H9 (cell line): ENCODE measurements at regions not wholly inside any gene's neighbourhood (a gene's known extent, or its start where the extent isn't known, plus 50 kb on each side); places are given as distances from the start of the nearest gene placed in this dataset.

Source experiments
- DNase-seq: peaks from one replicate; pipeline ENCODE4 v3.0.0-alpha.2; 2017
- H2AFZ ChIP-seq: one replicate; pipeline ENCODE4 v1.6.1; 2013; ENCODE audit warnings: mild to moderate bottlenecking, low read length, control low read depth, moderate library complexity
- H2AK5ac ChIP-seq: 2 replicates; pipeline ENCODE4 v1.6.1; 2013; ENCODE audit warnings: low read length, control low read depth, mixed read lengths; ENCODE audit not compliant: insufficient read length
- H2BK120ac ChIP-seq: one replicate; pipeline ENCODE4 v1.6.1; 2013; ENCODE audit warnings: low read depth, mild to moderate bottlenecking, low read length, control low read depth, inconsistent platforms; ENCODE audit not compliant: poor library complexity, severe bottlenecking
- H2BK12ac ChIP-seq: 2 replicates; pipeline ENCODE4 v1.6.1; 2013; ENCODE audit warnings: low read length, control low read depth, mixed read lengths, low read depth; ENCODE audit not compliant: insufficient read length
- H2BK15ac ChIP-seq: 2 replicates; pipeline ENCODE4 v1.6.1; 2013; ENCODE audit warnings: low read depth, low read length, control low read depth
- H2BK20ac ChIP-seq: one replicate; pipeline ENCODE4 v1.6.1; 2013; ENCODE audit warnings: low read depth, mild to moderate bottlenecking, low read length, control low read depth, inconsistent platforms; ENCODE audit not compliant: poor library complexity, severe bottlenecking
- H2BK5ac ChIP-seq: 2 replicates; pipeline ENCODE4 v1.6.1; 2013; ENCODE audit warnings: low read length, control low read depth, mixed read lengths; ENCODE audit not compliant: insufficient read length
- H3K14ac ChIP-seq: 2 replicates; pipeline ENCODE4 v1.6.1; 2013; ENCODE audit warnings: low read length, control low read depth; ENCODE audit not compliant: insufficient read depth
- H3K18ac ChIP-seq: 2 replicates; pipeline ENCODE4 v1.6.1; 2013; ENCODE audit warnings: low read depth, mild to moderate bottlenecking, mixed read lengths, low read length, control low read depth; ENCODE audit not compliant: insufficient read length
- H3K23ac ChIP-seq: 2 replicates; pipeline ENCODE4 v1.6.1; 2013; ENCODE audit warnings: low read length, control low read depth, mixed read lengths, low read depth; ENCODE audit not compliant: insufficient read length
- H3K23me2 ChIP-seq: 2 replicates; pipeline ENCODE4 v1.6.1; 2013; ENCODE audit warnings: low read depth, mild to moderate bottlenecking, mixed read lengths, low read length, control low read depth; ENCODE audit not compliant: insufficient read length, poor library complexity, severe bottlenecking
- H3K27ac ChIP-seq: 2 replicates; pipeline ENCODE4 v1.5.1; 2013; ENCODE audit warnings: low read length, control low read depth, mixed read lengths, low read depth; ENCODE audit not compliant: insufficient read length
- H3K27me3 ChIP-seq: 2 replicates; pipeline ENCODE4 v1.6.1; 2013; ENCODE audit warnings: low read length, control low read depth, inconsistent platforms; ENCODE audit not compliant: insufficient read depth
- H3K4ac ChIP-seq: 2 replicates; pipeline ENCODE4 v1.6.1; 2013; ENCODE audit warnings: low read depth, mild to moderate bottlenecking, control low read depth, inconsistent platforms, low read length, moderate library complexity
- H3K4me1 ChIP-seq: 2 replicates; pipeline ENCODE4 v1.6.1; 2013; ENCODE audit warnings: low read length, control low read depth, inconsistent platforms; ENCODE audit not compliant: insufficient read depth
- H3K4me2 ChIP-seq: 2 replicates; pipeline ENCODE4 v1.6.1; 2013; ENCODE audit warnings: low read length, control low read depth, mixed read lengths; ENCODE audit not compliant: insufficient read length, insufficient read depth
- H3K56ac ChIP-seq: 2 replicates; pipeline ENCODE4 v1.6.1; 2013; ENCODE audit warnings: low read depth, mild to moderate bottlenecking, mixed read lengths, low read length, control low read depth; ENCODE audit not compliant: insufficient read length
- H3K79me1 ChIP-seq: 2 replicates; pipeline ENCODE4 v1.6.1; 2013; ENCODE audit warnings: low read depth, mild to moderate bottlenecking, moderate library complexity, low read length, control low read depth, inconsistent platforms; ENCODE audit not compliant: insufficient read depth, poor library complexity, severe bottlenecking
- H3K79me2 ChIP-seq: 2 replicates; pipeline ENCODE4 v1.6.1; 2013; ENCODE audit warnings: low read length, control low read depth, inconsistent platforms; ENCODE audit not compliant: insufficient read depth
- H3K9ac ChIP-seq: 2 replicates; pipeline ENCODE4 v1.6.1; 2013; ENCODE audit warnings: low read length, control low read depth, mixed read lengths; ENCODE audit not compliant: insufficient read length; ENCODE audit errors: extremely low read depth
- H3K9me3 ChIP-seq: one replicate; pipeline ENCODE4 v1.6.1; 2013; ENCODE audit warnings: low read depth, low read length, inconsistent platforms; ENCODE audit not compliant: control insufficient read depth
- H3T11ph ChIP-seq: one replicate; pipeline ENCODE4 v1.6.1; 2013; ENCODE audit warnings: mild to moderate bottlenecking, low read length, control low read depth, inconsistent platforms
- H4K20me1 ChIP-seq: one replicate; pipeline ENCODE4 v1.6.1; 2013; ENCODE audit not compliant: control insufficient read depth, insufficient read length, insufficient read depth
- H4K5ac ChIP-seq: 2 replicates; pipeline ENCODE4 v1.6.1; 2013; ENCODE audit warnings: low read depth, mild to moderate bottlenecking, mixed read lengths, low read length, control low read depth; ENCODE audit not compliant: insufficient read length
- H4K8ac ChIP-seq: replicated peaks from 2 replicates; pipeline ENCODE4 v1.6.1; 2013; ENCODE audit warnings: low read length, control low read depth, mixed read lengths, low read depth; ENCODE audit not compliant: insufficient read length
- H4K91ac ChIP-seq: 2 replicates; pipeline ENCODE4 v1.6.1; 2013; ENCODE audit warnings: low read depth, mild to moderate bottlenecking, moderate library complexity, mixed read lengths, low read length, control low read depth; ENCODE audit not compliant: insufficient read length
- H3K27ac Mint-ChIP-seq, 3 experiments: 2 replicates in 2 of 3; 3 replicates in 1 of 3; pipeline ENCODE4 v1.8.0; 2020 to 2021; ENCODE audit warnings: mixed read lengths in 3 of 3, mild to moderate bottlenecking in 1 of 3, moderate library complexity in 1 of 3
- H3K27me3 Mint-ChIP-seq: 2 replicates; pipeline ENCODE4 v1.8.0; 2021; ENCODE audit warnings: low read depth, mild to moderate bottlenecking, moderate library complexity, mixed read lengths
- H3K36me3 Mint-ChIP-seq, 3 experiments: 2 replicates in 2 of 3; 3 replicates in 1 of 3; pipeline ENCODE4 v1.8.0; 2020 to 2021; ENCODE audit warnings: low read depth in 3 of 3, mixed read lengths in 3 of 3; ENCODE audit not compliant: insufficient read depth in 1 of 3
- H3K4me1 Mint-ChIP-seq, 2 experiments: 2 replicates each; pipeline ENCODE4 v1.8.0; 2020; ENCODE audit warnings: mixed read lengths in 2 of 2
- H3K4me3 Mint-ChIP-seq, 2 experiments: 2 replicates in 1 of 2; 3 replicates in 1 of 2; pipeline ENCODE4 v1.8.0; 2020 to 2021; ENCODE audit warnings: mild to moderate bottlenecking in 2 of 2, mixed read lengths in 2 of 2, moderate library complexity in 1 of 2
- H3K9me3 Mint-ChIP-seq, 2 experiments: 2 replicates in 1 of 2; 3 replicates in 1 of 2; pipeline ENCODE4 v1.8.0; 2020; ENCODE audit warnings: mild to moderate bottlenecking in 2 of 2, mixed read lengths in 2 of 2, moderate library complexity in 1 of 2
- WGBS: extraction: QIAGEN DNeasy Blood & Tissue Kit; methylation state at CpG from one replicate; pipeline ENCODE4 v1.1.7; 2013; ENCODE audit warnings: missing lambda C conversion rate, low lambda C conversion rate, mixed read lengths; ENCODE audit not compliant: insufficient read length; ENCODE audit errors: extremely low coverage; 5-methylcytosine and 5-hydroxymethylcytosine counted together
- TF ChIP-seq, protein P1 (sequence below): fragments of 200-600 bp; sonication (generic); conservative IDR thresholded peaks from 3 replicates; pipeline ENCODE4 v1.8.0; 2021; ENCODE audit warnings: antibody characterized with exemption, mild to moderate bottlenecking

GRCh38 chr15:39455471-39455991, 125.3 kb upstream of the THBS1 start:
- Histone ChIP-seq H3K18ac (no peak overlapping the region), H4K8ac (no peak overlapping the region), H3K27me3 (no peaks in the 10 kb centered on the region), H3K23me2 (no peaks in the 10 kb centered on the region), H3K9ac (no peak overlapping the region), H3K4me2 (no peak overlapping the region), H2BK20ac (no peak overlapping the region), H4K20me1 (no peaks in the 10 kb centered on the region), H2AK5ac (no peak overlapping the region), H3K27ac (no peak overlapping the region), H3K56ac (no peak overlapping the region), H2BK120ac (no peak overlapping the region), H2BK12ac (no peak overlapping the region), H3K79me2 (no peaks in the 10 kb centered on the region), H4K91ac (no peak overlapping the region), H2BK15ac (0 out of 2 replicates have a peak overlapping the region, but pooled peaks have one; percentile 55), H3T11ph (no peak overlapping the region), H3K23ac (no peak overlapping the region), H4K5ac (no peak overlapping the region), H3K4me1 (no peaks in the 10 kb centered on the region), H2AFZ (no peak overlapping the region), H2BK5ac (no peak overlapping the region), H3K79me1 (no peaks in the 10 kb centered on the region), H3K9me3 (no peaks in the 10 kb centered on the region), H3K4ac (no peak overlapping the region), H3K14ac (no peak overlapping the region)
- TF ChIP-seq, protein P1, sequence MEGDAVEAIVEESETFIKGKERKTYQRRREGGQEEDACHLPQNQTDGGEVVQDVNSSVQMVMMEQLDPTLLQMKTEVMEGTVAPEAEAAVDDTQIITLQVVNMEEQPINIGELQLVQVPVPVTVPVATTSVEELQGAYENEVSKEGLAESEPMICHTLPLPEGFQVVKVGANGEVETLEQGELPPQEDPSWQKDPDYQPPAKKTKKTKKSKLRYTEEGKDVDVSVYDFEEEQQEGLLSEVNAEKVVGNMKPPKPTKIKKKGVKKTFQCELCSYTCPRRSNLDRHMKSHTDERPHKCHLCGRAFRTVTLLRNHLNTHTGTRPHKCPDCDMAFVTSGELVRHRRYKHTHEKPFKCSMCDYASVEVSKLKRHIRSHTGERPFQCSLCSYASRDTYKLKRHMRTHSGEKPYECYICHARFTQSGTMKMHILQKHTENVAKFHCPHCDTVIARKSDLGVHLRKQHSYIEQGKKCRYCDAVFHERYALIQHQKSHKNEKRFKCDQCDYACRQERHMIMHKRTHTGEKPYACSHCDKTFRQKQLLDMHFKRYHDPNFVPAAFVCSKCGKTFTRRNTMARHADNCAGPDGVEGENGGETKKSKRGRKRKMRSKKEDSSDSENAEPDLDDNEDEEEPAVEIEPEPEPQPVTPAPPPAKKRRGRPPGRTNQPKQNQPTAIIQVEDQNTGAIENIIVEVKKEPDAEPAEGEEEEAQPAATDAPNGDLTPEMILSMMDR, result no peak
- peaks cover 4 to 5% of the 10 kb centered on the region in 2 experiments; a peak in 3 of 5 replicates for H3K9me3 Mint-ChIP-seq
- no peaks in the 10 kb centered on the region; a peak in 1 of 4 replicates for H3K4me1 Mint-ChIP-seq
- DNase-seq, result no peak
- peaks cover 0 to 4% (median 3%) of the 10 kb centered on the region in 3 experiments; a peak in 2 of 7 replicates for H3K36me3 Mint-ChIP-seq
- no CpG with 5 or more reads among the region's 5 CpGs for WGBS
- H3K27ac Mint-ChIP-seq, result no peak overlapping the region
- H3K27me3 Mint-ChIP-seq, result no peaks in the 10 kb centered on the region; the same call in 1 of the 2 replicates
- no peak overlapping the region for H3K4me3 Mint-ChIP-seq
